Panc1 (cell line): ENCODE measurements at regions not wholly inside any gene's neighbourhood (a gene's known extent, or its start where the extent isn't known, plus 50 kb on each side); places are given as distances from the start of the nearest gene placed in this dataset.

Experiments used
- ATAC-seq: fragments of 200-7000 bp; cut with Tn5 transposase; 2 replicates; pipeline ENCODE4 v1.9.1; 2020; ENCODE audit warnings: mild to moderate bottlenecking, moderate library complexity
- BruUV-seq: library from RNA; stranded (reverse); fragments of 400-500 nt; replicated peaks from 2 replicates; lab custom pipeline; 2021; lab: Mats Ljungman, UMichigan
- CTCF ChIA-PET: fragments of 300-600 bp; sonication (Branson Sonifier 250); formaldehyde crosslinking; loops from one replicate; lab custom pipeline; 2022; ENCODE audit warnings: antibody characterized with exemption; lab: Charles Lee
- POLR2A ChIA-PET: fragments of 300-600 bp; sonication (Branson Sonifier 250); formaldehyde crosslinking; loops from one replicate; lab custom pipeline; 2022; ENCODE audit warnings: antibody characterized with exemption; lab: Charles Lee
- DNase-seq: peaks from one replicate; pipeline ENCODE4 v3.0.0-alpha.2; 2010; ENCODE audit warnings: low read depth, low spot score
- H3K27ac ChIP-seq: 2 replicates; pipeline ENCODE4 v1.5.1; 2011; ENCODE audit warnings: mild to moderate bottlenecking, low read length, inconsistent platforms
- H3K27me3 ChIP-seq: fragments of 200-500 bp; sonication (Bioruptor generic); 2 replicates; pipeline ENCODE4 v1.6.0; 2014; ENCODE audit warnings: low read length, inconsistent platforms; ENCODE audit not compliant: control insufficient read depth, insufficient read depth
- H3K36me3 ChIP-seq: fragments of 200-500 bp; sonication (Bioruptor generic); 2 replicates; pipeline ENCODE4 v1.5.1; 2014; ENCODE audit warnings: inconsistent platforms, mild to moderate bottlenecking, low read length, moderate library complexity; ENCODE audit not compliant: control insufficient read depth, insufficient read depth
- H3K4me1 ChIP-seq: 2 replicates; pipeline ENCODE4 v1.5.1; 2011; ENCODE audit warnings: inconsistent platforms, mild to moderate bottlenecking, low read length, moderate library complexity; ENCODE audit not compliant: control insufficient read depth, insufficient read depth
- H3K4me3 ChIP-seq, 2 experiments: 2 replicates each; pipeline ENCODE4 v1.5.1; 2011 to 2012; ENCODE audit warnings: low read depth in 2 of 2, low read length in 2 of 2, mild to moderate bottlenecking in 2 of 2, inconsistent platforms in 1 of 2, moderate library complexity in 1 of 2
- H3K9me3 ChIP-seq: fragments of 200-500 bp; sonication (Bioruptor generic); 2 replicates; pipeline ENCODE4 v1.5.1; 2014; ENCODE audit warnings: low read depth, mild to moderate bottlenecking, inconsistent platforms, low read length, moderate library complexity; ENCODE audit not compliant: control insufficient read depth, insufficient read depth
- POLR2AphosphoS5 ChIP-seq: IDR thresholded peaks from 2 replicates; pipeline ENCODE4 v1.6.1; 2012; ENCODE audit warnings: mild to moderate bottlenecking, low read depth, low read length, moderate library complexity
- SIN3A ChIP-seq: IDR thresholded peaks from 2 replicates; pipeline ENCODE4 v1.6.1; 2012; ENCODE audit warnings: low read depth, mild to moderate bottlenecking, low read length, moderate library complexity, borderline replicate concordance; ENCODE audit not compliant: insufficient read depth
- TCF7L2 ChIP-seq: IDR thresholded peaks from 2 replicates; pipeline ENCODE4 v1.6.1; 2011; ENCODE audit warnings: mild to moderate bottlenecking, low read depth, low read length, inconsistent platforms
- in situ Hi-C: cut with HindIII; loops from 2 replicates; pipeline ENCODE4 v1.10.0; 2016; ENCODE audit warnings: low sequenced_read_pairs, low pct_unique_long_range_greater_than_20kb
- intact Hi-C: fragments of 100-400 bp; cut with micrococcal nuclease; formaldehyde crosslinking; loops from one replicate; pipeline ENCODE4 v1.10.0; 2022; ENCODE audit not compliant: unreplicated experiment
- TF ChIP-seq, protein P1 (sequence below): fragments of 450-650 bp; IDR thresholded peaks from 2 replicates; pipeline ENCODE4 v1.5.1; 2017; ENCODE audit warnings: mild to moderate bottlenecking
- TF ChIP-seq, protein P2 (sequence below), 2 experiments: IDR thresholded peaks; 2 replicates each; pipeline ENCODE4 v1.6.1; 2011 to 2012; ENCODE audit warnings: low read depth in 2 of 2, control low read depth in 1 of 2, low read length in 1 of 2, mild to moderate bottlenecking in 1 of 2, moderate library complexity in 1 of 2; ENCODE audit not compliant: insufficient read depth in 1 of 2

- TF ChIP-seq TCF7L2: no peak
- TF ChIP-seq, protein P1, sequence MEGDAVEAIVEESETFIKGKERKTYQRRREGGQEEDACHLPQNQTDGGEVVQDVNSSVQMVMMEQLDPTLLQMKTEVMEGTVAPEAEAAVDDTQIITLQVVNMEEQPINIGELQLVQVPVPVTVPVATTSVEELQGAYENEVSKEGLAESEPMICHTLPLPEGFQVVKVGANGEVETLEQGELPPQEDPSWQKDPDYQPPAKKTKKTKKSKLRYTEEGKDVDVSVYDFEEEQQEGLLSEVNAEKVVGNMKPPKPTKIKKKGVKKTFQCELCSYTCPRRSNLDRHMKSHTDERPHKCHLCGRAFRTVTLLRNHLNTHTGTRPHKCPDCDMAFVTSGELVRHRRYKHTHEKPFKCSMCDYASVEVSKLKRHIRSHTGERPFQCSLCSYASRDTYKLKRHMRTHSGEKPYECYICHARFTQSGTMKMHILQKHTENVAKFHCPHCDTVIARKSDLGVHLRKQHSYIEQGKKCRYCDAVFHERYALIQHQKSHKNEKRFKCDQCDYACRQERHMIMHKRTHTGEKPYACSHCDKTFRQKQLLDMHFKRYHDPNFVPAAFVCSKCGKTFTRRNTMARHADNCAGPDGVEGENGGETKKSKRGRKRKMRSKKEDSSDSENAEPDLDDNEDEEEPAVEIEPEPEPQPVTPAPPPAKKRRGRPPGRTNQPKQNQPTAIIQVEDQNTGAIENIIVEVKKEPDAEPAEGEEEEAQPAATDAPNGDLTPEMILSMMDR: no peak
- no peak for TF ChIP-seq POLR2AphosphoS5
- TF ChIP-seq SIN3A: no peak
- TF ChIP-seq, protein P2, sequence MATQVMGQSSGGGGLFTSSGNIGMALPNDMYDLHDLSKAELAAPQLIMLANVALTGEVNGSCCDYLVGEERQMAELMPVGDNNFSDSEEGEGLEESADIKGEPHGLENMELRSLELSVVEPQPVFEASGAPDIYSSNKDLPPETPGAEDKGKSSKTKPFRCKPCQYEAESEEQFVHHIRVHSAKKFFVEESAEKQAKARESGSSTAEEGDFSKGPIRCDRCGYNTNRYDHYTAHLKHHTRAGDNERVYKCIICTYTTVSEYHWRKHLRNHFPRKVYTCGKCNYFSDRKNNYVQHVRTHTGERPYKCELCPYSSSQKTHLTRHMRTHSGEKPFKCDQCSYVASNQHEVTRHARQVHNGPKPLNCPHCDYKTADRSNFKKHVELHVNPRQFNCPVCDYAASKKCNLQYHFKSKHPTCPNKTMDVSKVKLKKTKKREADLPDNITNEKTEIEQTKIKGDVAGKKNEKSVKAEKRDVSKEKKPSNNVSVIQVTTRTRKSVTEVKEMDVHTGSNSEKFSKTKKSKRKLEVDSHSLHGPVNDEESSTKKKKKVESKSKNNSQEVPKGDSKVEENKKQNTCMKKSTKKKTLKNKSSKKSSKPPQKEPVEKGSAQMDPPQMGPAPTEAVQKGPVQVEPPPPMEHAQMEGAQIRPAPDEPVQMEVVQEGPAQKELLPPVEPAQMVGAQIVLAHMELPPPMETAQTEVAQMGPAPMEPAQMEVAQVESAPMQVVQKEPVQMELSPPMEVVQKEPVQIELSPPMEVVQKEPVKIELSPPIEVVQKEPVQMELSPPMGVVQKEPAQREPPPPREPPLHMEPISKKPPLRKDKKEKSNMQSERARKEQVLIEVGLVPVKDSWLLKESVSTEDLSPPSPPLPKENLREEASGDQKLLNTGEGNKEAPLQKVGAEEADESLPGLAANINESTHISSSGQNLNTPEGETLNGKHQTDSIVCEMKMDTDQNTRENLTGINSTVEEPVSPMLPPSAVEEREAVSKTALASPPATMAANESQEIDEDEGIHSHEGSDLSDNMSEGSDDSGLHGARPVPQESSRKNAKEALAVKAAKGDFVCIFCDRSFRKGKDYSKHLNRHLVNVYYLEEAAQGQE (IDR thresholded peaks at IDR 0.05; ENCODE audit: insufficient read depth in 1 of 2, low read depth in 2 of 2, low read length in 1 of 2): no peak
- DNase-seq (no peak), ATAC-seq (no peak)
- Histone ChIP-seq H3K4me3 (no peak overlapping the region), H3K36me3 (no peaks in the 10 kb centered on the region), H3K4me1 (no peaks in the 10 kb centered on the region), H3K27ac (no peak overlapping the region), H3K9me3 (no peaks in the 10 kb centered on the region), H3K27me3 (no peaks in the 10 kb centered on the region)
- in situ Hi-C loops (no loop called here), intact Hi-C loops (no loop called here)
- ChIA-PET POLR2A (no interaction called here), CTCF (no interaction called here)
- BruUV-seq: no TSS peak
Measured at GRCh38 chr7:85714951-85715350, 528.1 kb upstream of the SEMA3D start.

GRCh38 chr7:85714043-85714578 lies 527.3 kb upstream of the SEMA3D start:
- POLR2A ChIA-PET: no interaction called here
- Histone ChIP-seq H3K9me3 (no peaks in the 10 kb centered on the region), H3K36me3 (no peaks in the 10 kb centered on the region), H3K27ac (no peak overlapping the region), H3K4me3 (no peak overlapping the region), H3K4me1 (no peaks in the 10 kb centered on the region), H3K27me3 (no peaks in the 10 kb centered on the region)
- intact Hi-C loops (no loop called here), in situ Hi-C loops (no loop called here)
- ATAC-seq (no peak), DNase-seq (no peak)
- BruUV-seq: no TSS peak
- TF ChIP-seq POLR2AphosphoS5 (no peak), SIN3A (no peak), TCF7L2 (no peak)
- TF ChIP-seq, protein P1: no peak
- TF ChIP-seq, protein P2 (IDR thresholded peaks at IDR 0.05; ENCODE audit: insufficient read depth in 1 of 2, low read depth in 2 of 2, low read length in 1 of 2): no peak
- CTCF ChIA-PET: no interaction called here
